Chondrocyte (in vitro differentiated cells): ENCODE measurements at regions not wholly inside any gene's neighbourhood (a gene's known extent, or its start where the extent isn't known, plus 50 kb on each side); places are given as distances from the start of the nearest gene placed in this dataset.
"Not testable (repeated sequence)": the region's sequence is repeated elsewhere in the genome, so short reads cannot be mapped to it uniquely, and the experiment has no call there.

Experiments
- DNase-seq: peaks from one replicate; pipeline ENCODE4 v3.0.0; 2021; ENCODE audit warnings: mixed read lengths, low spot score
- H3K27ac Mint-ChIP-seq: one replicate; pipeline ENCODE4 v1.8.0; 2021; ENCODE audit warnings: mild to moderate bottlenecking, moderate library complexity, mixed read lengths; ENCODE audit not compliant: unreplicated experiment
- H3K27me3 Mint-ChIP-seq: 2 replicates; pipeline ENCODE4 v1.8.0; 2021; ENCODE audit warnings: low read depth, mixed read lengths
- H3K36me3 Mint-ChIP-seq: 2 replicates; pipeline ENCODE4 v1.8.0; 2021; ENCODE audit warnings: low read depth, mixed read lengths
- H3K4me1 Mint-ChIP-seq: 2 replicates; pipeline ENCODE4 v1.8.0; 2021; ENCODE audit warnings: low read depth, mild to moderate bottlenecking, mixed read lengths
- H3K4me3 Mint-ChIP-seq: one replicate; pipeline ENCODE4 v1.8.0; 2021; ENCODE audit warnings: mild to moderate bottlenecking, moderate library complexity, mixed read lengths; ENCODE audit not compliant: unreplicated experiment
- H3K9me3 Mint-ChIP-seq: 2 replicates; pipeline ENCODE4 v1.8.0; 2021; ENCODE audit warnings: low read depth, mixed read lengths
- TF ChIP-seq, protein P1 (sequence below): fragments of 200-600 bp; sonication (generic); IDR thresholded peaks from 2 replicates; pipeline ENCODE4 v1.5.0; 2021; ENCODE audit warnings: antibody characterized with exemption, mild to moderate bottlenecking, moderate library complexity

DNA sequence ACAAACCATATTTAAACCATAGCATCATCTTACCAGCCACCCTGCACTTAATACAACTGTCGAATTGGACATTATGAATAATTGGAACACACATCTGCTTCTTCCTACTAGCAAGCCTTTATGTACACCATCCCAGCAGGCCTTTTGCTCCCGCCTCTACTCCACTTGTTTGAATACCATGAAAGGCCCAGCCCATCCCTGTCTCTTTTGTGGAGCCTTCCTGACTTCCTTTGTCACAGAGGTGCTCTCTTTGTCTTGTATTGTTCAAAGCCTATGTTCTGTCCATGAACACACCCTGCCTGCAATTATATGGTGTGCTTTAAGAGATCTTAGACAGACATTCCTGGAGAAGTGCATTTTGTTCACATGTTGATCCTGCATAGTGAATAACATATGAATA lies 465.7 kb downstream of the DIRAS2 start:
- TF ChIP-seq, protein P1, sequence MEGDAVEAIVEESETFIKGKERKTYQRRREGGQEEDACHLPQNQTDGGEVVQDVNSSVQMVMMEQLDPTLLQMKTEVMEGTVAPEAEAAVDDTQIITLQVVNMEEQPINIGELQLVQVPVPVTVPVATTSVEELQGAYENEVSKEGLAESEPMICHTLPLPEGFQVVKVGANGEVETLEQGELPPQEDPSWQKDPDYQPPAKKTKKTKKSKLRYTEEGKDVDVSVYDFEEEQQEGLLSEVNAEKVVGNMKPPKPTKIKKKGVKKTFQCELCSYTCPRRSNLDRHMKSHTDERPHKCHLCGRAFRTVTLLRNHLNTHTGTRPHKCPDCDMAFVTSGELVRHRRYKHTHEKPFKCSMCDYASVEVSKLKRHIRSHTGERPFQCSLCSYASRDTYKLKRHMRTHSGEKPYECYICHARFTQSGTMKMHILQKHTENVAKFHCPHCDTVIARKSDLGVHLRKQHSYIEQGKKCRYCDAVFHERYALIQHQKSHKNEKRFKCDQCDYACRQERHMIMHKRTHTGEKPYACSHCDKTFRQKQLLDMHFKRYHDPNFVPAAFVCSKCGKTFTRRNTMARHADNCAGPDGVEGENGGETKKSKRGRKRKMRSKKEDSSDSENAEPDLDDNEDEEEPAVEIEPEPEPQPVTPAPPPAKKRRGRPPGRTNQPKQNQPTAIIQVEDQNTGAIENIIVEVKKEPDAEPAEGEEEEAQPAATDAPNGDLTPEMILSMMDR: no peak
- Mint-ChIP-seq H3K4me1 (no peaks in the 10 kb centered on the region), H3K4me3 (no peak overlapping the region), H3K27me3 (peaks cover 5% of the 10 kb centered on the region), H3K9me3 (no peaks in the 10 kb centered on the region), H3K27ac (no peak overlapping the region), H3K36me3 (no peaks in the 10 kb centered on the region)
- no peak for DNase-seq

DNA sequence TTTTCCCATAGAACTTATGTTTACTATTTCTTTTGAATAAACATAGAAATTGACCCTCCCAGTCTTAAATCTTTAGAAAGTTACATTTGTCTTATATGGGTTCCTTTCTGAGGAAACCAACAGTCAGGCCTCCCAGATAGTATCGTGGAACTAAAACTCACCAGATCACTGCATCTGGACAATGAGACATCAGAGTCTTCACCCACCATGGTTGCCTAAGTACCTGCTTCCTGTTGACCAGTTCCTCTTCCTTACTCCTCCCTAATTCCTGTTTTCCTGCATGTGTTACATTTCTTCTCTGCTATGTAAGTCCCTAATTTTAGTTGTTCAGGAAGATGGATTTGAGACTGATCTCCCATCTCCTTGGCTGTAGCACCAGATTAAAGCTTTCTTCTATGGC lies 462.2 kb downstream of the DIRAS2 start:
- H3K27ac Mint-ChIP-seq: no peak overlapping the region
- peaks cover 11% of the 10 kb centered on the region for H3K27me3 Mint-ChIP-seq
- no peak overlapping the region for H3K4me3 Mint-ChIP-seq
- TF ChIP-seq, protein P1: no peak
- no peaks in the 10 kb centered on the region for H3K9me3 Mint-ChIP-seq
- no peaks in the 10 kb centered on the region for H3K36me3 Mint-ChIP-seq
- DNase-seq: no peak
- no peaks in the 10 kb centered on the region for H3K4me1 Mint-ChIP-seq

DNA sequence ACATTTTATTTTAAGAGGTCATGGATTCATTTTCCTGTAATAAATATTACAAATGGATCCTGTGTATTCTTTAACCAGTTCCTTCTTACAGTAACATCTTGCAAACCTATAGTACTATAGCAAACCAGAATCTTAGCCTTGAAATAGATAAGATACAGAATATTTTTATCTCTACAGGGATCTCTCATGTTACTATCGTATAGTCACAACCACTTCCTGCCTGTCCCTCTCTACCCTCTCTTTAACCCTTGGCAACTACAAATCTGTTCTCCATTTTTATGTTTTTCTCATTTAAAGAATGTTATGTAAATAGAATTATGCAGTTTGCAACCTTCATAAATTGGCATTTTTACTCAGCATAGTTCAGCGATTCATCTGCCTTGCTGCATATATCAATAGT lies 454.0 kb downstream of the DIRAS2 start:
- no peak for DNase-seq
- no peaks in the 10 kb centered on the region for H3K36me3 Mint-ChIP-seq
- TF ChIP-seq, protein P1: no peak
- H3K27me3 Mint-ChIP-seq: peaks cover 16% of the 10 kb centered on the region
- H3K27ac Mint-ChIP-seq: no peak overlapping the region
- H3K4me3 Mint-ChIP-seq: no peak overlapping the region
- no peaks in the 10 kb centered on the region for H3K4me1 Mint-ChIP-seq
- peaks cover 9% of the 10 kb centered on the region for H3K9me3 Mint-ChIP-seq

DNA sequence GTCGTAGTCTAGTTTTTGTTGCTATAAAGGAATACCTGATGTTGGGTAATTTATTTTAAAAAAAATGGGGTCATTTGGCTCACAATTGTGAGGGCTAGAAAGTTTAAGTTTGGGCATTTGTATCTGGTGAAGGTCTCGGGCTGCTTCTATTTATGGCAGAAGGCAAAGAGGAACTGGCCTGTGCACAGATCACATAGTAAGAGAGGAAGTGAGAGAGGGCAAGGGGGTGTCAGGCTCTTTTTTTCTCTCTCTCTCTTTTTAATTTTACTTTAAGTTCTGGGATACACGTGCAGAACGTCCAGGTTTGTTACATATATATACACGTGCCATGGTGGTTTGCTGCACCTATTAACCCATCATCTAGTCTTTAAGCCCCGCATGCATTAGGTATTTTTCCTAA lies 453.3 kb downstream of the DIRAS2 start:
- no peak for DNase-seq
- peaks cover 11% of the 10 kb centered on the region for H3K9me3 Mint-ChIP-seq
- TF ChIP-seq, protein P1: no peak
- H3K36me3 Mint-ChIP-seq: no peaks in the 10 kb centered on the region
- H3K27ac Mint-ChIP-seq: no peak overlapping the region
- no peaks in the 10 kb centered on the region for H3K4me1 Mint-ChIP-seq
- H3K4me3 Mint-ChIP-seq: no peak overlapping the region
- H3K27me3 Mint-ChIP-seq: peaks cover 17% of the 10 kb centered on the region

DNA sequence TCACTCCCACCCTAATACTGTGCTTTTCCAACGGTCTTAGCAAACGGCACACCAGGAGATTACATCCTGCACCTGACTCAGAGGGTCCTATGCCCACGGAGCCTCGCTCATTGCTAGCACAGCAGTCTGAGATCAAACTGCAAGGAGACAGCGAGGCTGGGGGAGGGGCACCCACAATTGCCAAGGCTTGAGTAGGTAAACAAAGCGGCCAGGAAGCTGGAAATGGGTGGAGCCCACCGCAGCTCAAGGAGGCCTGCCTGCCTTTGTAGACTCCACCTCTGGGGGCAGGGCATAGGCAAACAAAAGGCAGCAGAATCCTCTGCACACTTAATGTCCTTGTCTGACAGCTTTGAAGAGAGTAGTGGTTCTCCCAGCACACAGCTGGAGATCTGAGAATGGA lies 450.2 kb downstream of the DIRAS2 start:
- H3K27ac Mint-ChIP-seq, H3K36me3 Mint-ChIP-seq, DNase-seq, H3K4me1 Mint-ChIP-seq, H3K4me3 Mint-ChIP-seq: not testable (repeated sequence)
- peaks cover 14% of the 10 kb centered on the region for H3K27me3 Mint-ChIP-seq
- H3K9me3 Mint-ChIP-seq: peaks cover 14% of the 10 kb centered on the region

DNA sequence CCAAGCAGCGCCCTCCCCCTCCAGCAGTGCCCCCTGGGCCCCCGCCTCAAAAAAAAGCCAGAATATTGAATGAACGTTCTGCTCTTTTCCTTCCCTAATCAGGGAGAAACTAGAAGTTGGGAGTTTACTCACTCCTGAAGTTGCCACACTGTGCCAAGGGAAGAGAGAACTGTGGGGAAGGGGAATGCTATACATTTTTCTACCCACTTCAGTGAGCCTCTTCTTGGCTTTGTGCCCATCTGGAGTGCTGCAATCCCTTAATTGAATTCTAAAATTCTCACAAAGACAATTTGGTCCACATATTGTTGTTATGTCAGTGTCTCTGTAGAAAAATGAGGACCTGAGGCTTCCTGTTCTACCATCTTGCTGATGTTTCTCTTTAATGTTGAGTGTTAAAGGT lies 443.7 kb downstream of the DIRAS2 start:
- Mint-ChIP-seq H3K9me3 (peaks cover 15% of the 10 kb centered on the region), H3K4me3 (no peak overlapping the region), H3K27me3 (peaks cover 26% of the 10 kb centered on the region), H3K27ac (no peak overlapping the region), H3K4me1 (no peaks in the 10 kb centered on the region), H3K36me3 (peaks cover 2% of the 10 kb centered on the region)
- TF ChIP-seq, protein P1: no peak
- no peak for DNase-seq
